Activated naive CD4-positive, alpha-beta T cell treated with anti-CD3 and anti-CD28 coated beads for 36 hours (primary cell): ENCODE measurements at regions not wholly inside any gene's neighbourhood (a gene's known extent, or its start where the extent isn't known, plus 50 kb on each side); places are given as distances from the start of the nearest gene placed in this dataset.

Source experiments
- CTCF ChIA-PET: fragments of 350-600 bp; sonication (Branson Sonifier 250); formaldehyde crosslinking; loops from one replicate; lab custom pipeline; 2021; ENCODE audit warnings: antibody characterized with exemption; lab: Charles Lee
- DNase-seq: peaks from one replicate; pipeline ENCODE4 v3.0.0-alpha.2; 2020
- H3K27ac Mint-ChIP-seq: one replicate; pipeline ENCODE4 v1.8.0; 2021; ENCODE audit warnings: mild to moderate bottlenecking, mixed read lengths
- H3K27me3 Mint-ChIP-seq: one replicate; pipeline ENCODE4 v1.8.0; 2021; ENCODE audit warnings: low read depth, mixed read lengths
- H3K36me3 Mint-ChIP-seq: one replicate; pipeline ENCODE4 v1.8.0; 2021; ENCODE audit warnings: low read depth, mixed read lengths
- H3K4me1 Mint-ChIP-seq: one replicate; pipeline ENCODE4 v1.8.0; 2021; ENCODE audit warnings: low read depth, mixed read lengths
- H3K4me3 Mint-ChIP-seq: one replicate; pipeline ENCODE4 v1.8.0; 2021; ENCODE audit warnings: mild to moderate bottlenecking, moderate library complexity, mixed read lengths
- H3K9me3 Mint-ChIP-seq: one replicate; pipeline ENCODE4 v1.8.0; 2021; ENCODE audit warnings: mixed read lengths
- intact Hi-C: fragments of 100-400 bp; cut with micrococcal nuclease; formaldehyde crosslinking; loops from one replicate; pipeline ENCODE4 v1.15.1; 2023

GRCh38 chr11:133787379-133788141, 57.8 kb downstream of the SPATA19 start:
- Mint-ChIP-seq H3K27ac (no peak overlapping the region), H3K9me3 (no peaks in the 10 kb centered on the region), H3K36me3 (no peaks in the 10 kb centered on the region), H3K27me3 (peaks cover 41% of the 10 kb centered on the region), H3K4me3 (no peak overlapping the region), H3K4me1 (peaks cover 7% of the 10 kb centered on the region)
- peak; percentile 5 for DNase-seq
- intact Hi-C loops = no loop called here
- CTCF ChIA-PET = no interaction called here

GRCh38 chr11:133785795-133786340, 59.4 kb downstream of the SPATA19 start:
- H3K36me3 Mint-ChIP-seq = no peaks in the 10 kb centered on the region
- H3K27ac Mint-ChIP-seq = no peak overlapping the region
- H3K27me3 Mint-ChIP-seq = peaks cover 38% of the 10 kb centered on the region
- H3K4me3 Mint-ChIP-seq = no peak overlapping the region
- CTCF ChIA-PET = no interaction called here
- peaks cover 7% of the 10 kb centered on the region for H3K4me1 Mint-ChIP-seq
- DNase-seq = no peak
- intact Hi-C loops = no loop called here
- no peaks in the 10 kb centered on the region for H3K9me3 Mint-ChIP-seq

GRCh38 chr11:133784359-133784758, 61.0 kb downstream of the SPATA19 start:
- CTCF ChIA-PET = no interaction called here
- H3K27ac Mint-ChIP-seq = no peak overlapping the region
- no peak for DNase-seq
- intact Hi-C loops = no loop called here
- H3K36me3 Mint-ChIP-seq = no peaks in the 10 kb centered on the region
- no peaks in the 10 kb centered on the region for H3K9me3 Mint-ChIP-seq
- peaks cover 25% of the 10 kb centered on the region for H3K27me3 Mint-ChIP-seq
- H3K4me1 Mint-ChIP-seq = peaks cover 7% of the 10 kb centered on the region
- no peak overlapping the region for H3K4me3 Mint-ChIP-seq

- CTCF ChIA-PET = interaction anchor here (0.6 kb wide), 1 partner anchor 1086 kb away, joined by 3 read pairs; no protein-coding TSS in a partner anchor
- Mint-ChIP-seq H3K27me3 (peaks cover 17% of the 10 kb centered on the region), H3K4me3 (no peak overlapping the region), H3K4me1 (no peaks in the 10 kb centered on the region), H3K36me3 (no peaks in the 10 kb centered on the region), H3K27ac (no peak overlapping the region), H3K9me3 (no peaks in the 10 kb centered on the region)
- intact Hi-C loops = no loop called here
- DNase-seq = no peak
These were observed 63.1 kb downstream of the SPATA19 start for GRCh38 chr11:133782116-133782725.

- no peak overlapping the region for H3K27ac Mint-ChIP-seq
- no peak for DNase-seq
- H3K4me1 Mint-ChIP-seq = no peaks in the 10 kb centered on the region
- peaks cover 9% of the 10 kb centered on the region for H3K9me3 Mint-ChIP-seq
- intact Hi-C loops = no loop called here
- CTCF ChIA-PET = interaction anchor here (1.3 kb wide), 1 partner anchor 44 kb away, joined by 4 read pairs; no protein-coding TSS in a partner anchor
- no peaks in the 10 kb centered on the region for H3K36me3 Mint-ChIP-seq
- no peak overlapping the region for H3K4me3 Mint-ChIP-seq
- H3K27me3 Mint-ChIP-seq = peaks cover 12% of the 10 kb centered on the region
These were observed 67.2 kb downstream of the SPATA19 start for GRCh38 chr11:133778161-133778560.

GRCh38 chr11:133776671-133777367, 68.5 kb downstream of the SPATA19 start:
- intact Hi-C loops = no loop called here

GRCh38 chr11:133762538-133762937, 82.8 kb downstream of the SPATA19 start:
- intact Hi-C loops = no loop called here
- CTCF ChIA-PET = no interaction called here

More at GRCh38 chr11:133776671-133777367, 68.5 kb downstream of the SPATA19 start:
- H3K27ac Mint-ChIP-seq = no peak overlapping the region
- H3K9me3 Mint-ChIP-seq = peaks cover 9% of the 10 kb centered on the region
- H3K4me1 Mint-ChIP-seq = no peaks in the 10 kb centered on the region
- H3K4me3 Mint-ChIP-seq = no peak overlapping the region
- peaks cover 12% of the 10 kb centered on the region for H3K27me3 Mint-ChIP-seq
- no peaks in the 10 kb centered on the region for H3K36me3 Mint-ChIP-seq
- no peak for DNase-seq
- CTCF ChIA-PET = no interaction called here

GRCh38 chr11:133753150-133753549, 92.2 kb downstream of the SPATA19 start:
- Mint-ChIP-seq H3K36me3 (no peaks in the 10 kb centered on the region), H3K27ac (no peak overlapping the region), H3K27me3 (peaks cover 5% of the 10 kb centered on the region), H3K4me3 (no peak overlapping the region), H3K9me3 (peaks cover 4% of the 10 kb centered on the region), H3K4me1 (no peaks in the 10 kb centered on the region)
- intact Hi-C loops = no loop called here
- CTCF ChIA-PET = no interaction called here
- DNase-seq = no peak

More at GRCh38 chr11:133762538-133762937, 82.8 kb downstream of the SPATA19 start:
- Mint-ChIP-seq H3K36me3 (no peaks in the 10 kb centered on the region), H3K27me3 (peaks cover 2% of the 10 kb centered on the region), H3K4me3 (no peak overlapping the region), H3K9me3 (peaks cover 9% of the 10 kb centered on the region), H3K27ac (no peak overlapping the region), H3K4me1 (no peaks in the 10 kb centered on the region)
- DNase-seq = no peak

GRCh38 chr11:133749841-133750240, 95.5 kb downstream of the SPATA19 start:
- no peak overlapping the region for H3K4me3 Mint-ChIP-seq
- H3K36me3 Mint-ChIP-seq = no peaks in the 10 kb centered on the region
- no peak overlapping the region for H3K27ac Mint-ChIP-seq
- no peaks in the 10 kb centered on the region for H3K4me1 Mint-ChIP-seq
- intact Hi-C loops = no loop called here
- no peak for DNase-seq
- no peaks in the 10 kb centered on the region for H3K9me3 Mint-ChIP-seq
- H3K27me3 Mint-ChIP-seq = peaks cover 3% of the 10 kb centered on the region
- CTCF ChIA-PET = interaction anchor here (0.6 kb wide), 1 partner anchor 37 kb away, joined by 3 read pairs; no protein-coding TSS in a partner anchor

GRCh38 chr11:133747409-133747808, 97.9 kb downstream of the SPATA19 start:
- H3K27me3 Mint-ChIP-seq = no peaks in the 10 kb centered on the region
- CTCF ChIA-PET = no interaction called here
- no peak overlapping the region for H3K4me3 Mint-ChIP-seq
- no peak overlapping the region for H3K27ac Mint-ChIP-seq
- H3K36me3 Mint-ChIP-seq = no peaks in the 10 kb centered on the region
- intact Hi-C loops = no loop called here
- DNase-seq = no peak
- H3K9me3 Mint-ChIP-seq = no peaks in the 10 kb centered on the region
- H3K4me1 Mint-ChIP-seq = no peaks in the 10 kb centered on the region

- DNase-seq = no peak
- no peaks in the 10 kb centered on the region for H3K27me3 Mint-ChIP-seq
- intact Hi-C loops = no loop called here
- no peak overlapping the region for H3K27ac Mint-ChIP-seq
- CTCF ChIA-PET = interaction anchor here (0.5 kb wide), 1 partner anchor 22 kb away, joined by 4 read pairs; no protein-coding TSS in a partner anchor
- no peak overlapping the region for H3K4me3 Mint-ChIP-seq
- H3K4me1 Mint-ChIP-seq = no peaks in the 10 kb centered on the region
- H3K9me3 Mint-ChIP-seq = no peaks in the 10 kb centered on the region
- no peaks in the 10 kb centered on the region for H3K36me3 Mint-ChIP-seq
These were observed 98.5 kb downstream of the SPATA19 start for GRCh38 chr11:133746663-133747306.

- H3K27me3 Mint-ChIP-seq = no peaks in the 10 kb centered on the region
- H3K36me3 Mint-ChIP-seq = no peaks in the 10 kb centered on the region
- CTCF ChIA-PET = interaction anchor here (0.5 kb wide), 1 partner anchor 21 kb away, joined by 4 read pairs; no protein-coding TSS in a partner anchor
- no peak for DNase-seq
- H3K4me1 Mint-ChIP-seq = no peaks in the 10 kb centered on the region
- H3K4me3 Mint-ChIP-seq = no peak overlapping the region
- no peak overlapping the region for H3K27ac Mint-ChIP-seq
- peaks cover 1% of the 10 kb centered on the region for H3K9me3 Mint-ChIP-seq
- intact Hi-C loops = no loop called here
These were observed 99.5 kb downstream of the SPATA19 start for GRCh38 chr11:133745791-133746190.
